MM.1S (cell line): ENCODE measurements at regions not wholly inside any gene's neighbourhood (a gene's known extent, or its start where the extent isn't known, plus 50 kb on each side); places are given as distances from the start of the nearest gene placed in this dataset.

Experiments used
- DNase-seq: peaks from one replicate; pipeline ENCODE4 v3.0.0-alpha.2; 2015
- H2AFZ ChIP-seq: fragments of 300-600 bp; sonication (generic); 2 replicates; pipeline ENCODE4 v1.6.0; 2016; ENCODE audit warnings: antibody characterized with exemption, low read length
- H3F3A ChIP-seq: fragments of 300-600 bp; sonication (generic); 2 replicates; pipeline ENCODE4 v1.6.1; 2016; ENCODE audit warnings: mild to moderate bottlenecking, antibody characterized with exemption, low read length, moderate library complexity, mixed read lengths; ENCODE audit not compliant: insufficient read depth
- H3K27ac ChIP-seq: fragments of 300-600 bp; sonication (generic); 2 replicates; pipeline ENCODE4 v1.5.1; 2016; ENCODE audit warnings: mild to moderate bottlenecking, low read length
- H3K27me3 ChIP-seq: fragments of 300-600 bp; sonication (generic); replicated peaks from 2 replicates; pipeline ENCODE4 v1.6.0; 2016; ENCODE audit warnings: low read length; ENCODE audit not compliant: insufficient read depth
- H3K36me3 ChIP-seq: fragments of 300-600 bp; sonication (generic); replicated peaks from 2 replicates; pipeline ENCODE4 v1.6.1; 2016; ENCODE audit warnings: mild to moderate bottlenecking, low read length, mixed read lengths; ENCODE audit not compliant: insufficient read depth
- H3K4me1 ChIP-seq: fragments of 300-600 bp; sonication (generic); 2 replicates; pipeline ENCODE4 v1.6.1; 2016; ENCODE audit warnings: low read length, mixed read lengths
- H3K4me2 ChIP-seq: fragments of 300-600 bp; sonication (generic); 2 replicates; pipeline ENCODE4 v1.6.0; 2016; ENCODE audit warnings: low read depth, low read length
- H3K4me3 ChIP-seq: fragments of 300-600 bp; sonication (generic); 2 replicates; pipeline ENCODE4 v1.5.1; 2016; ENCODE audit warnings: low read length, mixed read lengths
- H3K79me2 ChIP-seq: fragments of 300-600 bp; sonication (generic); 2 replicates; pipeline ENCODE4 v1.6.1; 2016; ENCODE audit warnings: mixed run types, low read length, mixed read lengths
- H3K9ac ChIP-seq: fragments of 300-600 bp; sonication (generic); 2 replicates; pipeline ENCODE4 v1.6.1; 2016; ENCODE audit warnings: low read length, mixed read lengths
- H3K9me2 ChIP-seq: fragments of 300-600 bp; sonication (generic); replicated peaks from 2 replicates; pipeline ENCODE4 v1.6.1; 2016; ENCODE audit warnings: mild to moderate bottlenecking, low read length, mixed read lengths; ENCODE audit not compliant: insufficient read depth
- H3K9me3 ChIP-seq: fragments of 300-600 bp; sonication (generic); replicated peaks from 2 replicates; pipeline ENCODE4 v1.6.1; 2016; ENCODE audit warnings: mild to moderate bottlenecking, low read length, mixed read lengths; ENCODE audit not compliant: insufficient read depth
- H4K20me1 ChIP-seq: fragments of 300-600 bp; sonication (generic); 2 replicates; pipeline ENCODE4 v1.6.1; 2016; ENCODE audit warnings: mild to moderate bottlenecking, low read length, moderate library complexity, mixed read lengths; ENCODE audit not compliant: insufficient read depth
- EZH2 ChIP-seq: fragments of 300-600 bp; sonication (generic); optimal IDR thresholded peaks from 2 replicates; pipeline ENCODE3; 2017; ENCODE audit warnings: low read depth, mild to moderate bottlenecking, antibody characterized with exemption, low read length, mixed read lengths
- EZH2phosphoT487 ChIP-seq: fragments of 300-600 bp; sonication (generic); IDR thresholded peaks from 2 replicates; pipeline ENCODE4 v1.6.1; 2018; ENCODE audit warnings: antibody characterized with exemption, low read length
- TF ChIP-seq, protein P1 (sequence below): fragments of 300-600 bp; sonication (generic); IDR thresholded peaks from 2 replicates; pipeline ENCODE4 v1.5.1; 2016; ENCODE audit warnings: antibody characterized with exemption, low read length, mixed read lengths

- H3K27ac ChIP-seq: no peak overlapping the region
- no peak overlapping the region for H2AFZ ChIP-seq
- TF ChIP-seq EZH2 (no peak), EZH2phosphoT487 (no peak)
- TF ChIP-seq, protein P1, sequence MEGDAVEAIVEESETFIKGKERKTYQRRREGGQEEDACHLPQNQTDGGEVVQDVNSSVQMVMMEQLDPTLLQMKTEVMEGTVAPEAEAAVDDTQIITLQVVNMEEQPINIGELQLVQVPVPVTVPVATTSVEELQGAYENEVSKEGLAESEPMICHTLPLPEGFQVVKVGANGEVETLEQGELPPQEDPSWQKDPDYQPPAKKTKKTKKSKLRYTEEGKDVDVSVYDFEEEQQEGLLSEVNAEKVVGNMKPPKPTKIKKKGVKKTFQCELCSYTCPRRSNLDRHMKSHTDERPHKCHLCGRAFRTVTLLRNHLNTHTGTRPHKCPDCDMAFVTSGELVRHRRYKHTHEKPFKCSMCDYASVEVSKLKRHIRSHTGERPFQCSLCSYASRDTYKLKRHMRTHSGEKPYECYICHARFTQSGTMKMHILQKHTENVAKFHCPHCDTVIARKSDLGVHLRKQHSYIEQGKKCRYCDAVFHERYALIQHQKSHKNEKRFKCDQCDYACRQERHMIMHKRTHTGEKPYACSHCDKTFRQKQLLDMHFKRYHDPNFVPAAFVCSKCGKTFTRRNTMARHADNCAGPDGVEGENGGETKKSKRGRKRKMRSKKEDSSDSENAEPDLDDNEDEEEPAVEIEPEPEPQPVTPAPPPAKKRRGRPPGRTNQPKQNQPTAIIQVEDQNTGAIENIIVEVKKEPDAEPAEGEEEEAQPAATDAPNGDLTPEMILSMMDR: no peak
Observed at GRCh38 chr14:83208341-83208740, 1674.7 kb upstream of the SEL1L start.

DNA sequence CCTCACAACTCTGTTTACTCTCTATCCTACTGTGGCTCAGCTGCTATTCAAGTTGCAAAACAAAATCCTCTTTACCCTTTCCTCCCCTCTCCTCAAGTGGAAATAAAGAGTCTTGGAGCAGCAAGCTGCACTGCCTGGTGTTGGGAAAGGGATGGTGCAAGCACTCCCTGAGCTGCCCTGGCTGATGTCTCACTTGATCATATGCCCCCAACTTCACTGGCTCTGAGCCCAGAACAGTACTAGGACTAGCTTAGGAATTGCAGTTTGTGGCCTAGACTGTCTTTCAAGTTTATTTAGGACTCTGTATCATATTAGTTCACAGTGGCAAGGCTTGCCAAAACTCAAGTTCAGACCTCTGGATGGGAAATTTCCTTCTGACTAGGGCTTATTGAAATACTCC, 1683.8 kb upstream of the SEL1L start:
- H3K9me2 ChIP-seq: no peaks in the 10 kb centered on the region
- no peaks in the 10 kb centered on the region for H3K4me1 ChIP-seq
- no peaks in the 10 kb centered on the region for H3K27me3 ChIP-seq
- no peaks in the 10 kb centered on the region for H3K79me2 ChIP-seq
- H3K9me3 ChIP-seq: no peaks in the 10 kb centered on the region
- no peak overlapping the region for H3K27ac ChIP-seq
- H2AFZ ChIP-seq: no peak overlapping the region
- no peaks in the 10 kb centered on the region for H4K20me1 ChIP-seq
- DNase-seq: no peak
- no peaks in the 10 kb centered on the region for H3F3A ChIP-seq
- H3K4me3 ChIP-seq: no peak overlapping the region
- TF ChIP-seq, protein P1: no peak
- TF ChIP-seq EZH2 (no peak), EZH2phosphoT487 (no peak)
- H3K4me2 ChIP-seq: no peak overlapping the region
- no peaks in the 10 kb centered on the region for H3K36me3 ChIP-seq
- no peak overlapping the region for H3K9ac ChIP-seq

More at GRCh38 chr14:83208341-83208740, 1674.7 kb upstream of the SEL1L start:
- no peak for DNase-seq
- Histone ChIP-seq H4K20me1 (no peaks in the 10 kb centered on the region), H3K9me3 (no peaks in the 10 kb centered on the region), H3K27me3 (no peaks in the 10 kb centered on the region), H3K79me2 (no peaks in the 10 kb centered on the region), H3K4me1 (no peaks in the 10 kb centered on the region), H3K36me3 (no peaks in the 10 kb centered on the region), H3K4me3 (no peak overlapping the region), H3K4me2 (no peak overlapping the region), H3K9ac (no peak overlapping the region), H3K9me2 (no peaks in the 10 kb centered on the region), H3F3A (no peaks in the 10 kb centered on the region)

DNA sequence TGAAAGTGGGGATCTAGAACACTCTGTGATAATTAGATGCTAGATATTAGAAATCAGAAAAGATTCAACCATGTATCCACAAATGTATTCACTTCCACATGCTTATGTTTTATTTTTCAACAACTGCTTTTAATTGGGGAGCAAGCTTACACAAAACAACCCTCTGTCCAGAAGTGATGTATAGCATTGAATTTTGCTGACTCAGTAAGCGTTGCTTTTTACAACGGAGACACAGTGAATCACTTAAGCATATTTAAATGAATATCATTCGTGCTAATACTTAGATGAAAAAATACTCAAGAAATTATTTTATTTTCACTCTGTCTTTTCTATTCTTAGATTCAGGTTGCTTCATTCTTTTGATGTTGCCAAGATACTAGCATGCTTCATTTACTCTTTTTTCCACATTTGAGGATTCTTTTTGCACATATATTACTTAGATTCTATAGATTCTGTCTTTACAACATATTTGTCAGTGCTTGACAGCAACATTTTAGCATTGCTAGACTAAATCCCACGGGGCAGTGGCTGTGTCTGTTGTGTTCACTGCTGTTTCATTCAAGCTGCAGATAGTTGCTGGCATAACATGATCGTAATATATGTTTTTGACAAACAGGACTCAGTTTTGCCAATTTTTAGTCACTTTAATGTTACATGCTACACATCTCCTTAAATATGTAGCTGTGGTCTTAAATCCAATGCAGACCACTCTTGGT, 1714.4 kb upstream of the SEL1L start:
- no peaks in the 10 kb centered on the region for H3K9me3 ChIP-seq
- no peak overlapping the region for H3K27ac ChIP-seq
- DNase-seq: no peak
- no peaks in the 10 kb centered on the region for H3K36me3 ChIP-seq
- H3K4me3 ChIP-seq: no peak overlapping the region
- no peak overlapping the region for H3K4me2 ChIP-seq
- no peaks in the 10 kb centered on the region for H3K27me3 ChIP-seq
- no peaks in the 10 kb centered on the region for H3K79me2 ChIP-seq
- no peaks in the 10 kb centered on the region for H3K4me1 ChIP-seq
- H3K9ac ChIP-seq: no peak overlapping the region
- H4K20me1 ChIP-seq: no peaks in the 10 kb centered on the region
- TF ChIP-seq, protein P1: no peak
- TF ChIP-seq EZH2 (no peak), EZH2phosphoT487 (no peak)
- H3K9me2 ChIP-seq: no peaks in the 10 kb centered on the region
- no peaks in the 10 kb centered on the region for H3F3A ChIP-seq
- no peak overlapping the region for H2AFZ ChIP-seq
